Upper lobe of left lung (tissue), 6 donors: ENCODE measurements at regions not wholly inside any gene's neighbourhood (a gene's known extent, or its start where the extent isn't known, plus 50 kb on each side); places are given as distances from the start of the nearest gene placed in this dataset.
A peak's percentile ranks its signal among the peaks of the same experiment; 100 is the strongest.

Experiments used
- ATAC-seq, 2 donors: fragments of 200-7000 bp; cut with Tn5 transposase; one replicate each; pipeline ENCODE4 v1.9.1; 2022; ENCODE audit warnings: mild to moderate bottlenecking in 2 of 2, moderate library complexity in 2 of 2; ENCODE audit not compliant: low FRiP score in 2 of 2
- DNase-seq, 2 donors: peaks; one replicate each; pipeline ENCODE4 v3.0.0-alpha.2; 2019 to 2020
- H3K27ac ChIP-seq, 4 donors: fragments of 200-600 bp; sonication (generic); one replicate each; pipeline ENCODE4 v1.5.1; 2016 to 2019
- H3K27me3 ChIP-seq, 4 donors: fragments of 200-600 bp; sonication (generic); one replicate each; pipeline ENCODE4 v1.5.1; 2017 to 2019
- H3K36me3 ChIP-seq, 4 donors: fragments of 200-600 bp; sonication (generic); one replicate each; pipeline ENCODE4 v1.5.1; 2016 to 2019
- H3K4me1 ChIP-seq, 4 donors: fragments of 200-600 bp; sonication (generic); one replicate each; pipeline ENCODE4 v1.5.1; 2018 to 2019
- H3K4me3 ChIP-seq, 4 donors: fragments of 200-600 bp; sonication (generic); one replicate each; pipeline ENCODE4 v1.5.1; 2017 to 2019; ENCODE audit warnings: mild to moderate bottlenecking in 2 of 4, moderate library complexity in 1 of 4
- H3K9me3 ChIP-seq, 4 donors: fragments of 200-600 bp; sonication (generic); one replicate each; pipeline ENCODE4 v1.5.1; 2018 to 2019
- EP300 ChIP-seq, 4 donors: sonication (generic); formaldehyde crosslinking; IDR thresholded peaks; one replicate each; pipeline ENCODE4 v1.5.1; 2017; ENCODE audit warnings: antibody characterized with exemption in 4 of 4, control low read depth in 2 of 4
- POLR2A ChIP-seq, 4 donors: fragments of 450-650 bp; IDR thresholded peaks; one replicate each; pipeline ENCODE4 v1.5.1; 2016 to 2017; ENCODE audit warnings: antibody characterized with exemption in 4 of 4, mild to moderate bottlenecking in 2 of 4
- POLR2AphosphoS5 ChIP-seq, 2 donors: sonication (generic); formaldehyde crosslinking; IDR thresholded peaks; one replicate each; pipeline ENCODE4 v1.5.1; 2017; ENCODE audit warnings: antibody characterized with exemption in 2 of 2
- WGBS, 2 donors: methylation state at CpG; one replicate each; pipeline ENCODE4 v1.1.5; 2017 to 2018; 5-methylcytosine and 5-hydroxymethylcytosine counted together
- TF ChIP-seq, protein P1 (sequence below), 6 experiments: fragments of 450-650 bp in 4 of 6; fragments of 200-600 bp in 2 of 6; sonication (generic) in 2 of 6; IDR thresholded peaks; one replicate each; pipeline ENCODE4 v1.5.1; 2016 to 2019; ENCODE audit warnings: antibody characterized with exemption in 6 of 6
- donor health status: DM: no; HTN: no; CAD: no; lungs with moderate emphysema.
- donor health status: DM: no; HTN: yes; CAD: no; lungs with severe emphysema.

GRCh38 chr14:38836539-38836938 is 266.5 kb downstream of the SEC23A start:
- DNase-seq (peak in 1 of 2 donors; percentile 47), ATAC-seq (no peak)
- H3K36me3 ChIP-seq: no peaks in the 10 kb centered on the region
- no peak overlapping the region for H3K27ac ChIP-seq
- H3K4me3 ChIP-seq: no peak overlapping the region
- no peaks in the 10 kb centered on the region for H3K27me3 ChIP-seq
- no peak for TF ChIP-seq POLR2AphosphoS5 (IDR thresholded peaks at IDR 0.05)
- H3K9me3 ChIP-seq: no peaks in the 10 kb centered on the region
- H3K4me1 ChIP-seq: peaks cover 13 to 20% (median 15%) of the 10 kb centered on the region in 4 donors
- WGBS, 2 donors: 94 to 97% methylated on average over 7 of the region's 7 CpGs

GRCh38 chr14:38835874-38836273 is 267.2 kb downstream of the SEC23A start:
- 91 to 96% methylated on average over 7 to 15 of the region's 18 CpGs for WGBS, 2 donors
- no peaks in the 10 kb centered on the region for H3K9me3 ChIP-seq
- ATAC-seq (no peak), DNase-seq (peak in 1 of 2 donors; percentile 80)
- no peaks in the 10 kb centered on the region for H3K36me3 ChIP-seq
- H3K4me1 ChIP-seq: peaks cover 13 to 20% (median 15%) of the 10 kb centered on the region in 4 donors
- no peak overlapping the region for H3K27ac ChIP-seq
- TF ChIP-seq EP300 (IDR thresholded peaks at IDR 0.05) (no peak), POLR2A (IDR thresholded peaks at IDR 0.05) (no peak), POLR2AphosphoS5 (IDR thresholded peaks at IDR 0.05) (no peak)
- TF ChIP-seq, protein P1, sequence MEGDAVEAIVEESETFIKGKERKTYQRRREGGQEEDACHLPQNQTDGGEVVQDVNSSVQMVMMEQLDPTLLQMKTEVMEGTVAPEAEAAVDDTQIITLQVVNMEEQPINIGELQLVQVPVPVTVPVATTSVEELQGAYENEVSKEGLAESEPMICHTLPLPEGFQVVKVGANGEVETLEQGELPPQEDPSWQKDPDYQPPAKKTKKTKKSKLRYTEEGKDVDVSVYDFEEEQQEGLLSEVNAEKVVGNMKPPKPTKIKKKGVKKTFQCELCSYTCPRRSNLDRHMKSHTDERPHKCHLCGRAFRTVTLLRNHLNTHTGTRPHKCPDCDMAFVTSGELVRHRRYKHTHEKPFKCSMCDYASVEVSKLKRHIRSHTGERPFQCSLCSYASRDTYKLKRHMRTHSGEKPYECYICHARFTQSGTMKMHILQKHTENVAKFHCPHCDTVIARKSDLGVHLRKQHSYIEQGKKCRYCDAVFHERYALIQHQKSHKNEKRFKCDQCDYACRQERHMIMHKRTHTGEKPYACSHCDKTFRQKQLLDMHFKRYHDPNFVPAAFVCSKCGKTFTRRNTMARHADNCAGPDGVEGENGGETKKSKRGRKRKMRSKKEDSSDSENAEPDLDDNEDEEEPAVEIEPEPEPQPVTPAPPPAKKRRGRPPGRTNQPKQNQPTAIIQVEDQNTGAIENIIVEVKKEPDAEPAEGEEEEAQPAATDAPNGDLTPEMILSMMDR (IDR thresholded peaks at IDR 0.05): no peak
- no peaks in the 10 kb centered on the region for H3K27me3 ChIP-seq
- no peak overlapping the region for H3K4me3 ChIP-seq

DNA sequence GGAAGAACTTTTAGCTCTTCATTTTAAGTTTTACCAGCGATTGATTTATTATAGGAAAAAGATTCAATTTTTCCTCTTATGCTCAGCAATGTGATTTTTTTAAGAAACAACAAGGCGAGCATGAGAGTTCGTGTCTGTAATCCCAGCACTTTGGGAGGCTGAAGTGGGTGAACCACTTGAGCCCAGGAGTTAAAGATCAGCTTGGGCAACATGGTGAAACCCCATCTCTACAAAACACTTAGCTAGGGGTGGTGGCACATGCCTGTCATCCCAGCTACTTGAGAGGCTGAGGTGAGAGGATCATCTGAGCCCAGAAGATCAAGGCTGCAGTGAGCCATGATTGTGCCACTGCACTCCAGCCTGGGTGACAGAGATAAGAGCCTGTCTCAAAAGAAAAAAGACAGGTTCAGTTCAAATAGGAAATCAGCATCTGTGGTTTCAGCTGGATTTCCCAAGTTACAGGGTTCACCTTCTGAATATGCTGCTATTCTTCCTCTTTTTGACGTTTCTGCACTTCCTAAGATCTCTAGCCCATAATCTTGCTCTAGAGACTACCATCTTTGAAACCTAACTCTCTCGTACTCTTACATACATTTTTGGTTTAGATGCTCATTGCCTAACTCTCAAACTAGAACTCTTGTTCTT is 274.7 kb downstream of the SEC23A start:
- 51 to 53% methylated on average over 5 of the region's 5 CpGs for WGBS, 2 donors
- ATAC-seq: peak; percentile 24 to 43
- peak in 1 of 4 donors; percentile 51 for TF ChIP-seq EP300 (IDR thresholded peaks at IDR 0.05)
- TF ChIP-seq, protein P1 (IDR thresholded peaks at IDR 0.05): no peak
- TF ChIP-seq POLR2AphosphoS5 (IDR thresholded peaks at IDR 0.05): peak in 1 of 2 donors; percentile 11
- H3K27me3 ChIP-seq: no peaks in the 10 kb centered on the region
- H3K9me3 ChIP-seq: no peaks in the 10 kb centered on the region
- H3K27ac ChIP-seq: peak overlapping the region in 2 of 4 donors; percentile 17 to 55
- peaks cover 0 to 10% (median 3%) of the 10 kb centered on the region in 4 donors for H3K4me1 ChIP-seq
- peak in 1 of 2 donors; percentile 75 for DNase-seq
- no peak overlapping the region for H3K4me3 ChIP-seq
- no peaks in the 10 kb centered on the region for H3K36me3 ChIP-seq

DNA sequence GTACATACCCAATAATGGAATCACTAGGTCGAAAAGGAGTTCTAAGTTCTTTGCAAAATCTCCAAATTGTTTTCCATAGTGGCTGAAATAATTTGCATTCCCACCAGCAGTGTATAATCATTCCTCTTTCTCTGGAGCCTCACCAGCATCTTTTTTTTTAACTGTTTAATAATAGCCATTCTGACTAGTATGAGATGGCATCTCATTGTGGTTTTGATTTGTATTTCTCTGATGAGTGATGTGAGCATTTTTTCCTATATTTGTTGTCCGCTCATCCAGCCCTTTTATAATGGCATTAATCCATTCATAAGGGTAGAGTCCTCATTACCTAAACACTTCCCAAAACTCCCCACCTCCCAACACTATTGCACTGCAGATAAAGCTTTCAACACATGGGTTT is 278.3 kb downstream of the SEC23A start:
- ATAC-seq (no peak), DNase-seq (no peak)
- WGBS, 2 donors: 90% methylated on average over 2 of the region's 2 CpGs
- Histone ChIP-seq H3K27me3 (no peaks in the 10 kb centered on the region), H3K4me3 (no peak overlapping the region), H3K4me1 (peaks cover 0 to 10% (median 3%) of the 10 kb centered on the region in 4 donors), H3K9me3 (no peaks in the 10 kb centered on the region), H3K36me3 (no peaks in the 10 kb centered on the region), H3K27ac (no peak overlapping the region)
- TF ChIP-seq POLR2A (IDR thresholded peaks at IDR 0.05): no peak
- TF ChIP-seq EP300 (IDR thresholded peaks at IDR 0.05): no peak
- no peak for TF ChIP-seq POLR2AphosphoS5 (IDR thresholded peaks at IDR 0.05)
- TF ChIP-seq, protein P1 (IDR thresholded peaks at IDR 0.05): no peak

- ATAC-seq (no peak), DNase-seq (no peak)
- Histone ChIP-seq H3K9me3 (no peaks in the 10 kb centered on the region), H3K4me3 (no peak overlapping the region), H3K27me3 (no peaks in the 10 kb centered on the region), H3K4me1 (no peaks in the 10 kb centered on the region), H3K36me3 (no peaks in the 10 kb centered on the region), H3K27ac (no peak overlapping the region)
- whole genome bisulfite sequencing, 2 donors: 92 to 94% methylated on average over 1 of the region's 1 CpG
- TF ChIP-seq POLR2A (IDR thresholded peaks at IDR 0.05): no peak
- TF ChIP-seq, protein P1 (IDR thresholded peaks at IDR 0.05): no peak
- TF ChIP-seq EP300 (IDR thresholded peaks at IDR 0.05): no peak
- no peak for TF ChIP-seq POLR2AphosphoS5 (IDR thresholded peaks at IDR 0.05)
Measured at GRCh38 chr14:38818555-38818954, 284.5 kb downstream of the SEC23A start.
